ENCODE measurements at regions not wholly inside any gene's neighbourhood (a gene's known extent, or its start where the extent isn't known, plus 50 kb on each side); places are given as distances from the start of the nearest gene placed in this dataset.

DNA sequence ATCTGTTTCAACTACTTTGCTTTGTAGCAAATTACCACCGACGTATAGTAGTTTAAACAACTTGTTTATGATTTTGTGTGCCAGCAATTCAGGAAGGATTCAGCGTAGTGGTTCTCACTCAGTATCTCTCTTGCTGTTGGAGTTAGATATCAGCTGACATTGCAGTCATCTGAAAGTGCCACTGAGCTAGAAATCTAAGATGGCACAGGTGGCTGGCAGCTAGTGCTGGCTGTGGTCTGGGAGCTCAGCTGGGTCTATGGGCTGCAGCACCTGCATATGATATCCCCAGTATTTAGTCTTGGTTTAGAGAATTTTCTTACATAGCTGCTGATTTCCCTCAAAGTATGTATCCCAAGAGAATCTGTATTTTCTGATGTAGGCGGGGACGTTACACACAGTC is 235.6 kb downstream of the SCG2 start:
- TF ChIP-seq, protein P1, sequence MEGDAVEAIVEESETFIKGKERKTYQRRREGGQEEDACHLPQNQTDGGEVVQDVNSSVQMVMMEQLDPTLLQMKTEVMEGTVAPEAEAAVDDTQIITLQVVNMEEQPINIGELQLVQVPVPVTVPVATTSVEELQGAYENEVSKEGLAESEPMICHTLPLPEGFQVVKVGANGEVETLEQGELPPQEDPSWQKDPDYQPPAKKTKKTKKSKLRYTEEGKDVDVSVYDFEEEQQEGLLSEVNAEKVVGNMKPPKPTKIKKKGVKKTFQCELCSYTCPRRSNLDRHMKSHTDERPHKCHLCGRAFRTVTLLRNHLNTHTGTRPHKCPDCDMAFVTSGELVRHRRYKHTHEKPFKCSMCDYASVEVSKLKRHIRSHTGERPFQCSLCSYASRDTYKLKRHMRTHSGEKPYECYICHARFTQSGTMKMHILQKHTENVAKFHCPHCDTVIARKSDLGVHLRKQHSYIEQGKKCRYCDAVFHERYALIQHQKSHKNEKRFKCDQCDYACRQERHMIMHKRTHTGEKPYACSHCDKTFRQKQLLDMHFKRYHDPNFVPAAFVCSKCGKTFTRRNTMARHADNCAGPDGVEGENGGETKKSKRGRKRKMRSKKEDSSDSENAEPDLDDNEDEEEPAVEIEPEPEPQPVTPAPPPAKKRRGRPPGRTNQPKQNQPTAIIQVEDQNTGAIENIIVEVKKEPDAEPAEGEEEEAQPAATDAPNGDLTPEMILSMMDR (conservative IDR thresholded peaks at IDR 0.05 in 1 of 2, IDR thresholded peaks at IDR 0.05 in 1 of 2; ENCODE audit: low read depth in 1 of 2, low read length in 2 of 2): no peak
- TF ChIP-seq EZH2 (IDR thresholded peaks at IDR 0.05; ENCODE audit: low read length, missing control alignments): no peak

Data from fibroblast of lung (primary cell).